ENCODE measurements at regions not wholly inside any gene's neighbourhood (a gene's known extent, or its start where the extent isn't known, plus 50 kb on each side); places are given as distances from the start of the nearest gene placed in this dataset.

DNA sequence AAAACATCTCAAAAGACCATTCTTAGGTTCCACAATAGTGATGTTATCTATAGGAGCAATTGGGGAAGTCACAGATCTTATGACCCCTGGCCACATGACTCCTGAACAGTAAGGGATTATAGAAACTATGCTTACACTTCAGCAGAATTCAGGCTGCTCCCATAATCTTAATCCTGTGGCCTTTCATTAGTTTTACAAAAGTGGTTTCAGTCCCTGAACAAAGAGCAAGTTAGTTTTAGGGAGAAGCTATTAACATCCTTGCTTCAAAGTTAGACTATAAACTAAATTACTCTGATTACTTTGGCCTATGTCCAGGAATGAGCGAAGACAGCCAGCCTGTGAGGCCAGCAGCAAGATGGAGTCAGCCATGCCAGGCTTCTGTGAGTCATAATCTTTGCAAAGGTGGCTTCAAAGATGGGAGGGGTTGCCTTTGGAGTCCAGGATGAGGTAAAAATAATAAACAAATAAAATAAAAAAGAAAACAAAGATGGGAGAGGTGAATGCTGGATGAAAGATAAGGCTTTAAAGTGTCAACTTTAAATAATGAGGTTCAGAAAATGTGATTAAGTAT is 168.7 kb upstream of the NDUFV2 start:
- TF ChIP-seq, protein P1, sequence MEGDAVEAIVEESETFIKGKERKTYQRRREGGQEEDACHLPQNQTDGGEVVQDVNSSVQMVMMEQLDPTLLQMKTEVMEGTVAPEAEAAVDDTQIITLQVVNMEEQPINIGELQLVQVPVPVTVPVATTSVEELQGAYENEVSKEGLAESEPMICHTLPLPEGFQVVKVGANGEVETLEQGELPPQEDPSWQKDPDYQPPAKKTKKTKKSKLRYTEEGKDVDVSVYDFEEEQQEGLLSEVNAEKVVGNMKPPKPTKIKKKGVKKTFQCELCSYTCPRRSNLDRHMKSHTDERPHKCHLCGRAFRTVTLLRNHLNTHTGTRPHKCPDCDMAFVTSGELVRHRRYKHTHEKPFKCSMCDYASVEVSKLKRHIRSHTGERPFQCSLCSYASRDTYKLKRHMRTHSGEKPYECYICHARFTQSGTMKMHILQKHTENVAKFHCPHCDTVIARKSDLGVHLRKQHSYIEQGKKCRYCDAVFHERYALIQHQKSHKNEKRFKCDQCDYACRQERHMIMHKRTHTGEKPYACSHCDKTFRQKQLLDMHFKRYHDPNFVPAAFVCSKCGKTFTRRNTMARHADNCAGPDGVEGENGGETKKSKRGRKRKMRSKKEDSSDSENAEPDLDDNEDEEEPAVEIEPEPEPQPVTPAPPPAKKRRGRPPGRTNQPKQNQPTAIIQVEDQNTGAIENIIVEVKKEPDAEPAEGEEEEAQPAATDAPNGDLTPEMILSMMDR (IDR thresholded peaks at IDR 0.05): no peak
- no peak for TF ChIP-seq EP300 (IDR thresholded peaks at IDR 0.05)
